ENCODE measurements at regions not wholly inside any gene's neighbourhood (a gene's known extent, or its start where the extent isn't known, plus 50 kb on each side); places are given as distances from the start of the nearest gene placed in this dataset.

DNA sequence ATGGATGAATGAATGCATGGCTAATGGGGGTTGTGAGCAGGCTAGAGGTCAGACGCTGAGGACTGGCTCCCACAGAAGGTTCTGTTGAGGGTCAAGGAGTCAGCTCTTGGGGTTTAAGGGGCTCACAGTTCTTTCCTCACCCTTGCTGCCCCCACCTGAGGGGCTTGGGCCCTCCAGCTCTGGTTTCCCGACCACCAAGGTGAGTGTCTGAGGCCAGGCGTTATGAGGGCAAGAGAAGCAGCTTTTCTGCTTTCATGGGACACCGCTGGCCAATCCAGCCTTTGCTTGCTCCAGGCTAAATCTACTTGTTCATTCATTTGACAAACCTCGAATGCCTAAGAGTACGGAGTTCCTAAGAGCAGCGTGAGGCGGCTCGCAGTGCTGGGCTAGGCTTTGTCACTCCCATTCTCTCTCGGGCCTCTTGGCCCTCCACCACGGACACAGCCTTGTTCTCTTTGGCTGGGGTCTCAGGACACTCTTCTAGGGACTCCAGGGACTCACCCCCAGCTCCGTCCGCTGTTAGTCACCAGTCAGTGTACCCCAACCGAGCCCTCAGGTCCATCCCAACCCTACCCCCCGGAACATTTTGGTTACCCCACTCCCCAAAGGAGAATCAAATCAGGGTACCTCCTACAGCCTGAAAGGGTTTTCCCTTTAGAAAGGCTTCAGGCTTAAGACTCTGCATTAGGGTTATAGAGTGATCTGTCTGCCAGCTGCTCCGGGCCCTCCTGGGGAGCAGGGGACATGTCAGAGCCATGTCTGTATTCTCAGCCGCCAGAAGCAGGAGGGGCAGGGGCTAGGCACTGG is 210.1 kb upstream of the MVB12B start (continued):
- TF ChIP-seq, protein P1, sequence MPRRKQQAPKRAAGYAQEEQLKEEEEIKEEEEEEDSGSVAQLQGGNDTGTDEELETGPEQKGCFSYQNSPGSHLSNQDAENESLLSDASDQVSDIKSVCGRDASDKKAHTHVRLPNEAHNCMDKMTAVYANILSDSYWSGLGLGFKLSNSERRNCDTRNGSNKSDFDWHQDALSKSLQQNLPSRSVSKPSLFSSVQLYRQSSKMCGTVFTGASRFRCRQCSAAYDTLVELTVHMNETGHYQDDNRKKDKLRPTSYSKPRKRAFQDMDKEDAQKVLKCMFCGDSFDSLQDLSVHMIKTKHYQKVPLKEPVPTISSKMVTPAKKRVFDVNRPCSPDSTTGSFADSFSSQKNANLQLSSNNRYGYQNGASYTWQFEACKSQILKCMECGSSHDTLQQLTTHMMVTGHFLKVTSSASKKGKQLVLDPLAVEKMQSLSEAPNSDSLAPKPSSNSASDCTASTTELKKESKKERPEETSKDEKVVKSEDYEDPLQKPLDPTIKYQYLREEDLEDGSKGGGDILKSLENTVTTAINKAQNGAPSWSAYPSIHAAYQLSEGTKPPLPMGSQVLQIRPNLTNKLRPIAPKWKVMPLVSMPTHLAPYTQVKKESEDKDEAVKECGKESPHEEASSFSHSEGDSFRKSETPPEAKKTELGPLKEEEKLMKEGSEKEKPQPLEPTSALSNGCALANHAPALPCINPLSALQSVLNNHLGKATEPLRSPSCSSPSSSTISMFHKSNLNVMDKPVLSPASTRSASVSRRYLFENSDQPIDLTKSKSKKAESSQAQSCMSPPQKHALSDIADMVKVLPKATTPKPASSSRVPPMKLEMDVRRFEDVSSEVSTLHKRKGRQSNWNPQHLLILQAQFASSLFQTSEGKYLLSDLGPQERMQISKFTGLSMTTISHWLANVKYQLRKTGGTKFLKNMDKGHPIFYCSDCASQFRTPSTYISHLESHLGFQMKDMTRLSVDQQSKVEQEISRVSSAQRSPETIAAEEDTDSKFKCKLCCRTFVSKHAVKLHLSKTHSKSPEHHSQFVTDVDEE (CRISPR knock-in tag; IDR thresholded peaks at IDR 0.05), result no peak
- no peak for TF ChIP-seq TCF4 (CRISPR knock-in tag; IDR thresholded peaks at IDR 0.05; ENCODE audit: borderline replicate concordance)
- TF ChIP-seq PPARA (CRISPR knock-in tag; IDR thresholded peaks at IDR 0.05; ENCODE audit: borderline replicate concordance), result no peak
- no peak for TF ChIP-seq ESRRG (CRISPR knock-in tag; IDR thresholded peaks at IDR 0.05)
- TF ChIP-seq ARNTL (CRISPR knock-in tag; IDR thresholded peaks at IDR 0.05; ENCODE audit: borderline replicate concordance, low read depth), result no peak

DNA sequence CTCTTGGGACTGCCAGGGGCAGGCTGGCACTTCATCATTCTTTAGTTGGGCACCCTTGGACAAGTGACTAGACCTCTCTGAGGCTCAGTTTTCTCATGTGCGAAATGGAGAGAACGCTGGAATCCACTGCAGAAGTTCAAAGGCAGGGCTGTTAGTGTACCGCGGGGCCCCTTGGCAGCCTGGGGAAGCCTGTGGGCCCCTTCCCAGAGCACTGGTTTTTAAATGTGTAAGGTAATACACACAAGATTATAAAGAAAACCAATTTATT is 209.5 kb upstream of the MVB12B start:
- TF ChIP-seq RARB (CRISPR knock-in tag; IDR thresholded peaks at IDR 0.05), result no peak
- no peak for TF ChIP-seq OSR1 (CRISPR knock-in tag; IDR thresholded peaks at IDR 0.05)
- TF ChIP-seq BACH2 (CRISPR knock-in tag; IDR thresholded peaks at IDR 0.05; ENCODE audit: borderline replicate concordance), result no peak
- no peak for ATAC-seq

DNA sequence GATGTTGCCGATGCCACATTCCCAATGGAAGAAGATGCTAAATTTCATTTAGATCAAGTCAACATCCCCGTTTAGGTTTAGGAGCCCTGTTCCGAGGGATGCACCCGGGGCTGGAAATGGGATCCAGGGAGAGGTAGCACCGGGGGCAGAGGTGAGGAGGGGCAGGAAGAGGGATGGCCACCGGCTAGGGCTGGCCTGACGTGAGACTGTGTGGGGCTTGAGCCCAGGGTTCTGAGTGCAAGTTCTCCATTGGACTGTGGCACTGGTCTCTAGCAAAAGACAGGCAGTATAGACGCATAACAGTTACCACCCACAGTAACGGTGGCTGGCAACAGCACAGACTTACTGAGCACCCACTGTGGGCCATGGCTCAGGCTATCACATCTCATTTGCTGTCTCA is 209.0 kb upstream of the MVB12B start:
- no peak for ATAC-seq
- TF ChIP-seq RARB (CRISPR knock-in tag; IDR thresholded peaks at IDR 0.05) (no peak), TOX (CRISPR knock-in tag; IDR thresholded peaks at IDR 0.05; ENCODE audit: borderline replicate concordance) (no peak), OSR1 (CRISPR knock-in tag; IDR thresholded peaks at IDR 0.05) (no peak), SNAI2 (CRISPR knock-in tag; IDR thresholded peaks at IDR 0.05) (no peak), ZFP30 (CRISPR knock-in tag; IDR thresholded peaks at IDR 0.05) (no peak), CSDC2 (CRISPR knock-in tag; IDR thresholded peaks at IDR 0.05) (no peak), TCF4 (CRISPR knock-in tag; IDR thresholded peaks at IDR 0.05; ENCODE audit: borderline replicate concordance) (no peak), ZFP3 (CRISPR knock-in tag; IDR thresholded peaks at IDR 0.05) (no peak), ZNF70 (CRISPR knock-in tag; IDR thresholded peaks at IDR 0.05) (no peak)
- TF ChIP-seq, protein P2, sequence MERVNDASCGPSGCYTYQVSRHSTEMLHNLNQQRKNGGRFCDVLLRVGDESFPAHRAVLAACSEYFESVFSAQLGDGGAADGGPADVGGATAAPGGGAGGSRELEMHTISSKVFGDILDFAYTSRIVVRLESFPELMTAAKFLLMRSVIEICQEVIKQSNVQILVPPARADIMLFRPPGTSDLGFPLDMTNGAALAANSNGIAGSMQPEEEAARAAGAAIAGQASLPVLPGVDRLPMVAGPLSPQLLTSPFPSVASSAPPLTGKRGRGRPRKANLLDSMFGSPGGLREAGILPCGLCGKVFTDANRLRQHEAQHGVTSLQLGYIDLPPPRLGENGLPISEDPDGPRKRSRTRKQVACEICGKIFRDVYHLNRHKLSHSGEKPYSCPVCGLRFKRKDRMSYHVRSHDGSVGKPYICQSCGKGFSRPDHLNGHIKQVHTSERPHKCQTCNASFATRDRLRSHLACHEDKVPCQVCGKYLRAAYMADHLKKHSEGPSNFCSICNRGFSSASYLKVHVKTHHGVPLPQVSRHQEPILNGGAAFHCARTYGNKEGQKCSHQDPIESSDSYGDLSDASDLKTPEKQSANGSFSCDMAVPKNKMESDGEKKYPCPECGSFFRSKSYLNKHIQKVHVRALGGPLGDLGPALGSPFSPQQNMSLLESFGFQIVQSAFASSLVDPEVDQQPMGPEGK (CRISPR knock-in tag; IDR thresholded peaks at IDR 0.05; ENCODE audit: borderline replicate concordance), result no peak
- TF ChIP-seq, protein P3, sequence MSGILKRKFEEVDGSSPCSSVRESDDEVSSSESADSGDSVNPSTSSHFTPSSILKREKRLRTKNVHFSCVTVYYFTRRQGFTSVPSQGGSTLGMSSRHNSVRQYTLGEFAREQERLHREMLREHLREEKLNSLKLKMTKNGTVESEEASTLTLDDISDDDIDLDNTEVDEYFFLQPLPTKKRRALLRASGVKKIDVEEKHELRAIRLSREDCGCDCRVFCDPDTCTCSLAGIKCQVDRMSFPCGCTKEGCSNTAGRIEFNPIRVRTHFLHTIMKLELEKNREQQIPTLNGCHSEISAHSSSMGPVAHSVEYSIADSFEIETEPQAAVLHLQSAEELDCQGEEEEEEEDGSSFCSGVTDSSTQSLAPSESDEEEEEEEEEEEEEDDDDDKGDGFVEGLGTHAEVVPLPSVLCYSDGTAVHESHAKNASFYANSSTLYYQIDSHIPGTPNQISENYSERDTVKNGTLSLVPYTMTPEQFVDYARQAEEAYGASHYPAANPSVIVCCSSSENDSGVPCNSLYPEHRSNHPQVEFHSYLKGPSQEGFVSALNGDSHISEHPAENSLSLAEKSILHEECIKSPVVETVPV (CRISPR knock-in tag; IDR thresholded peaks at IDR 0.05), result no peak

DNA sequence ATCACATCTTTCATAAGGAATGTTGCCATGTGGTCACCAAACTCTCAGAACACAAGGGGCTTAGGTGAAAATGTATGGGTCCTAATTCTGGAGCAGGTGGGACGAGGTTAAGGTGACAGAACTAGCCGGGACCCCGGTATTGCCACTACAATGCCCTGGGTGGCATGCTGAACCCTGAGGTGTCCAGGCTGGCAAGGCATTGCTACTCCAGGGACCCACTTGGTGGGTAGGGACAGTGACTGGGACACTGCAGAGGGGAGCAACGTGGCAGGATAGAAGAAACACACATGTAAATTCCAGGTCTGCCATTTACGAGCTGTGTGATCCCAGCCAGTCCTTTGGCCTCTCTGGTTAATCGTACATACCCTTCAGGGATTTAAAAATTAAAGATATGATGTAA is 206.9 kb upstream of the MVB12B start:
- ATAC-seq, result no peak
- no peak for TF ChIP-seq ESRRG (CRISPR knock-in tag; IDR thresholded peaks at IDR 0.05)

DNA sequence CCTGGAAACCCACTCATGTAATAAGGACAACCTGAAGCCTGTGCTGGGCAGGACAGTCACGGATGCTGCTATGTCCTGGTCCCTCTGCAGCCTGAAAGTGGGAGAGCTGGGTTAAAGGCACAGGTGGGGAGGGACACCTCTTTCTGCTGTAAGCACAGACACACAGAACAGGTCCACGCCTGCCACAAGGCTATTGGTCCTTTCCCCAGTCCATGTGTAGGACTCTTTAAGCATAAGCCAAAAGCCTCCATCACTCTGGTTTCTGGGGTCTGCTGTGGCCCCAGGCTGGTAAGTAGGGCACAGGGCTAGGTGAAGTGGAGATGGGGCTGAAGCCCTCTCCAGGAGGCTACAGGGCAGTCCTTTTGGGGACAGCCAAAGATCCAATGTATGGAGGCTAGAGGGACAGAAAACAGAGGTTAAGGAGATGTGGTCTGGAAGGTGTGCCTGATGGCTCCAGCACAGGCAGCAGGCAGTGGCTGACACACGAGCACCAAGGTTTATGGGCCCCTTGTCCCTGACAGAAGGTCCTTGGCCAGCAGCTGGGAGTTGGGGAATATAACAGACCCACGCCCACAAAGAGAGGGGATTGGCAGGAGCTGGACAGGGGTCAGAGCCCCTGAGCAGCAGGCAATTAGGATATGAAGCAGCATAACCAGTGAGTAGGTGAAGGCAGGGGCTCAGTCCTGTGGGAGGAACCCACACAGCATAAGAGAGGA is 203.6 kb upstream of the MVB12B start:
- ATAC-seq, result no peak

DNA sequence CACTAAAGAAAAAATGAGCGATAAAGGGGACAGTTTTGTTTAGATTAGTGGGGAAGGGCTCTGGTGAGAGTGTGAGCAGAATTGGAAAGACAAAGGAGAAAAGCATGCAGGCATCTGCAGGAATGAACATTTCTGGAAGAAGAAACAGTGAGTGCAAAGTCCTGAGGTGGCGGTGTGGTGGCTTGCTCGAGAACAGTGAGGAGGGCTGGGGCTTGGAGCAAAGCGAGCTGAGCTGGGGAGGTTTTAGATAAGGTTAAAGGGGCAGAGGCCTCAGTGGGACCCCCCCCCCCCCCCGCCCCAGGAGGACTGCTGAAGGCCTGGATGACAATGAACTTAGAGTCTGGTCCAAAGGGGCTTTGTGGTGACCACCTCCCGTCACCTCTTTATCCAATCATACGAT is 202.7 kb upstream of the MVB12B start:
- TF ChIP-seq SNAI2 (CRISPR knock-in tag; IDR thresholded peaks at IDR 0.05) (no peak), BACH2 (CRISPR knock-in tag; IDR thresholded peaks at IDR 0.05; ENCODE audit: borderline replicate concordance) (no peak), TOX (CRISPR knock-in tag; IDR thresholded peaks at IDR 0.05; ENCODE audit: borderline replicate concordance) (no peak), ARNTL (CRISPR knock-in tag; IDR thresholded peaks at IDR 0.05; ENCODE audit: borderline replicate concordance, low read depth) (no peak), ZNF8 (CRISPR knock-in tag; IDR thresholded peaks at IDR 0.05) (no peak), ZFP3 (CRISPR knock-in tag; IDR thresholded peaks at IDR 0.05) (no peak)
- no peak for ATAC-seq

More for the DNA sequence above, 203.6 kb upstream of the MVB12B start:
- no peak for TF ChIP-seq ESRRG (CRISPR knock-in tag; IDR thresholded peaks at IDR 0.05)
- no peak for TF ChIP-seq ZNF565 (CRISPR knock-in tag; conservative IDR thresholded peaks at IDR 0.05; ENCODE audit: low read depth)
- no peak for TF ChIP-seq SNAI2 (CRISPR knock-in tag; IDR thresholded peaks at IDR 0.05)
- no peak for TF ChIP-seq PPARA (CRISPR knock-in tag; IDR thresholded peaks at IDR 0.05; ENCODE audit: borderline replicate concordance)
- TF ChIP-seq TCF4 (CRISPR knock-in tag; IDR thresholded peaks at IDR 0.05; ENCODE audit: borderline replicate concordance), result no peak
